ENCODE measurements at regions not wholly inside any gene's neighbourhood (a gene's known extent, or its start where the extent isn't known, plus 50 kb on each side); places are given as distances from the start of the nearest gene placed in this dataset.

- TF ChIP-seq SPI1 (IDR thresholded peaks at IDR 0.05; ENCODE audit: low read depth, low read length), result no peak
- no peak for TF ChIP-seq POLR2AphosphoS5 (IDR thresholded peaks at IDR 0.05; ENCODE audit: low read depth, low read length)
- no peak for TF ChIP-seq POLR2A (IDR thresholded peaks at IDR 0.05; ENCODE audit: low read depth, low read length)
- no peak for TF ChIP-seq POU2F2 (IDR thresholded peaks at IDR 0.05; ENCODE audit: low read depth, low read length)
- no peak for TF ChIP-seq TAF1 (IDR thresholded peaks at IDR 0.05; ENCODE audit: low read depth, low read length)
Measured at GRCh38 chr5:159644053-159644452, 272.2 kb upstream of the ADRA1B start.
